ENCODE measurements at regions not wholly inside any gene's neighbourhood (a gene's known extent, or its start where the extent isn't known, plus 50 kb on each side); places are given as distances from the start of the nearest gene placed in this dataset.

GRCh38 chr16:85481206-85481605 lies 131.9 kb upstream of the GSE1 start:
- no peak overlapping the region for H3K27ac ChIP-seq
- no peaks in the 10 kb centered on the region for H3K9me3 ChIP-seq
- DNase-seq, result no peak
- no peaks in the 10 kb centered on the region for H3K4me1 ChIP-seq
- intact Hi-C loops (cut with DNase I), result no loop called here
- ATAC-seq, result no peak
- H3K27me3 ChIP-seq, result no peaks in the 10 kb centered on the region
- no peak overlapping the region for H3K4me3 ChIP-seq
- TF ChIP-seq POLR2A (IDR thresholded peaks at IDR 0.05), result no peak
- TF ChIP-seq, protein P1, sequence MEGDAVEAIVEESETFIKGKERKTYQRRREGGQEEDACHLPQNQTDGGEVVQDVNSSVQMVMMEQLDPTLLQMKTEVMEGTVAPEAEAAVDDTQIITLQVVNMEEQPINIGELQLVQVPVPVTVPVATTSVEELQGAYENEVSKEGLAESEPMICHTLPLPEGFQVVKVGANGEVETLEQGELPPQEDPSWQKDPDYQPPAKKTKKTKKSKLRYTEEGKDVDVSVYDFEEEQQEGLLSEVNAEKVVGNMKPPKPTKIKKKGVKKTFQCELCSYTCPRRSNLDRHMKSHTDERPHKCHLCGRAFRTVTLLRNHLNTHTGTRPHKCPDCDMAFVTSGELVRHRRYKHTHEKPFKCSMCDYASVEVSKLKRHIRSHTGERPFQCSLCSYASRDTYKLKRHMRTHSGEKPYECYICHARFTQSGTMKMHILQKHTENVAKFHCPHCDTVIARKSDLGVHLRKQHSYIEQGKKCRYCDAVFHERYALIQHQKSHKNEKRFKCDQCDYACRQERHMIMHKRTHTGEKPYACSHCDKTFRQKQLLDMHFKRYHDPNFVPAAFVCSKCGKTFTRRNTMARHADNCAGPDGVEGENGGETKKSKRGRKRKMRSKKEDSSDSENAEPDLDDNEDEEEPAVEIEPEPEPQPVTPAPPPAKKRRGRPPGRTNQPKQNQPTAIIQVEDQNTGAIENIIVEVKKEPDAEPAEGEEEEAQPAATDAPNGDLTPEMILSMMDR (IDR thresholded peaks at IDR 0.05), result no peak
- no peaks in the 10 kb centered on the region for H3K36me3 ChIP-seq (replicated peaks in 1 of 2; ENCODE audit: insufficient read depth in 1 of 2, low read depth in 2 of 2)
- 90 to 95% methylated on average over 1 of the region's 1 CpG for WGBS, 2 donors

DNA sequence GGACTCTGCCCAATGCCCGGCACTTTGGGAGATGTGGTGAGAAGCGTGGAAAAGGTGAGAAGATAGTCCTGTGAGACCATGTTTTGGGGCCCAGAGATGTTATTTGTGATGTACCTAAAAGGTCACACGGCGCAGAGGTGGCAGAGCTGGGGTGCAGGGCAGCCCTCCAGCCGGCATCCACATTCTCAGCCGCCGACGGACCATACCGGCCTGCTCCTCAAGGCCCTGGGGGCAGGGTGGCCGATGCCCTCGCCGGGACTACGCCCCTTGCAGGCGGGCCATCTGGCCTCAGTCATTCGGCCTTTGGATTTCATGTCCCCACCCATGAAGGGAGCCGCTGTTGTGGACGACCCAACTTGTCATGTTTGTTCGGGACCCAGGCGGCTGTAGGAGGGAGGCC lies 131.4 kb upstream of the GSE1 start:
- TF ChIP-seq, protein P1 (IDR thresholded peaks at IDR 0.05), result no peak
- TF ChIP-seq POLR2A (IDR thresholded peaks at IDR 0.05), result no peak
- DNase-seq, result no peak
- intact Hi-C loops (cut with DNase I), result no loop called here
- Histone ChIP-seq H3K4me3 (no peak overlapping the region), H3K36me3 (replicated peaks in 1 of 2; ENCODE audit: insufficient read depth in 1 of 2, low read depth in 2 of 2) (no peaks in the 10 kb centered on the region), H3K9me3 (no peaks in the 10 kb centered on the region), H3K27ac (no peak overlapping the region), H3K4me1 (no peaks in the 10 kb centered on the region), H3K27me3 (no peaks in the 10 kb centered on the region)
- ATAC-seq, result no peak
- 87% methylated on average over 13 to 19 of the region's 19 CpGs for WGBS, 2 donors

DNA sequence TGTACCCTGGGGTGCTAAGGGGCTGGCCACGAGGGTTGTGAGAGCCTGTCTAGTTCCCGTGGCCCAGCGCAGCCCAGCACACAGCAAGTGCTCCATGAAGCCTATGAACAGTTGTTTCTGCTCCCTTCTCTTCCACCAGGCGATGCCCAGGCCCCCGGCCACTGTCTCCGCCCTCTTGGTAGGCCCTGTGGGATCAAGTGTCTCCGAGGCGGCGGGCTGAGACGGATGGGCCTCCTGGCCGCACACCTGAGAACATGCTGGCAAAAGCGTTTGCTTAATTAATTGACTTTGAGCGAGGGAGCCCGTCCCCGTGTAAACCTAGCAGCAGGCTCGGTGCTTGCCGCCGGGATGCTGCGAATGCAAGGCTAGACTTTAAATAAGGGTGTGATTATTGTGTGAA lies 129.7 kb upstream of the GSE1 start:
- no peaks in the 10 kb centered on the region for H3K36me3 ChIP-seq (replicated peaks in 1 of 2; ENCODE audit: insufficient read depth in 1 of 2, low read depth in 2 of 2)
- H3K4me1 ChIP-seq, result no peaks in the 10 kb centered on the region
- H3K27me3 ChIP-seq, result no peaks in the 10 kb centered on the region
- no peaks in the 10 kb centered on the region for H3K9me3 ChIP-seq
- H3K4me3 ChIP-seq, result no peak overlapping the region
- no peak for TF ChIP-seq POLR2A (IDR thresholded peaks at IDR 0.05)
- TF ChIP-seq, protein P1 (IDR thresholded peaks at IDR 0.05), result no peak
- no peak overlapping the region for H3K27ac ChIP-seq
- intact Hi-C loops (cut with DNase I), result no loop called here
- DNase-seq, result no peak
- no peak for ATAC-seq
- 83 to 87% methylated on average over 10 to 18 of the region's 19 CpGs for WGBS, 2 donors

DNA sequence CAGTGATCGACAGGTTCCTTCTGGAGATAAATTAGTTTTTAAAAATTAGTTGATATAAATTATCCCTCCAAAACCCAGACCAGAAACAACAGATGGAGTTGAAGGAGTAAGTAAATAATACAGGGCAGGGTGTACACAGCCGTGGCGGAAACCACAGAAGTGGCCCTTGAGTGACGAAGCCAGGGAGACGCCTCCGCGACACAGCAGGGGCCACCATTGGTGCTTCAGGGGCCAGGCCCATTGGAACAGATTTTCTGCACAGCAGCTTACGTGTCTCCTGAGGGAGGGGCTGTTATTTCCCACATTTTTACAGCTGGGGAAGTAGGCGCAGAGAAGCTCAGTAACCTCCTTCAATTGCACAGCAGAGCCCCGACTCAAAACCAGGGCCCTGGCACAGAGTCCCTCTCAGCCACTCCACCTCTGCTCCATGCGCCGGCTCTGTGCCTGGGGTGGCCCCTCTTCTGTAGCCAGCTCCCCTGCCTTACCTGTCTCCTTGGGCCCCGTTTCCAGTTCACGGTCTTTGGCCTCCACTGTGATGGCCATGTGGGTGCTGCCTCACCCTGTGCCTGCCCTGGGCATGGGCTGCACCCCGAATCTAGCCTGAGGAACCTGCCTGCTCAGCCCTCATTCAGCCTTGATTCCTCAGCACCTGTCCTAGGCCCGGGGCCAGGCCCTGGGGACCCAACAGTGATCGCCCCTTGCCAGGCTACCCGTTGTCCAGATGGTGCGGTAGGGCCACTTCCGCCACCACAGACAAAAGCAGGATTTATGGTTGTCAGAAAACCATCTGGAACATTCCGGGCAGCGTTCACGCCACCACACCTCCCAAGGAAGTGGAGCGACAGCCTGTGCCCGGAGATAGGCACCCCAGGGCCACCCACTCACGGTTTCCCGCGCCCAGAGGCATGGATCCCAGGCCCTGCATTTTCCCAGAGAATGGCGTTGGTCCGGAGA lies 128.5 kb upstream of the GSE1 start:
- Histone ChIP-seq H3K4me3 (no peak overlapping the region), H3K27ac (no peak overlapping the region), H3K27me3 (no peaks in the 10 kb centered on the region), H3K36me3 (replicated peaks in 1 of 2; ENCODE audit: insufficient read depth in 1 of 2, low read depth in 2 of 2) (no peaks in the 10 kb centered on the region), H3K9me3 (no peaks in the 10 kb centered on the region), H3K4me1 (no peaks in the 10 kb centered on the region)
- DNase-seq, result peak in 2 of 4 donors; percentile 38 to 46
- TF ChIP-seq, protein P1 (IDR thresholded peaks at IDR 0.05), result no peak
- no peak for TF ChIP-seq POLR2A (IDR thresholded peaks at IDR 0.05)
- ATAC-seq, result no peak
- intact Hi-C loops (cut with DNase I), result no loop called here
- 89 to 90% methylated on average over 22 to 29 of the region's 30 CpGs for WGBS, 2 donors

DNA sequence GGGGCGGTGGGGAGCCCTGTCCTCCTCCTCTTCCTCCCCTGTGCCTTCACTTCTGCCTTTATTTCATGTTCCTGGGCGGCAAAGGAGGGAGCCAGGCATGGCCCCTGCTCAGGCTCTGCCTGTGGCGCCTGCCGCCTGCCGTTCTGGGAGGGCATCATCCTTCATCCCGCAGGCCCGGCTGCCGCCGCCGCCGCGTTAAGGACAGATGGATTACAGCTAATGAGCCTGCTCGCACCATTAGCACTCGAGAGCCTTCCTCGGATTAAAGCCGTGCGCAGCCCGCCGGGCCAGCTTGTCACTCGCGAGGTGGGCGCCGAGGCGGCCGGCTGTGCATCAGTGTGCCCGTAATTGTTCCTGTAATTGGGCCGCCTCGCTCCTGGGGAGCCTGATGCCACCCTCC lies 127.7 kb upstream of the GSE1 start:
- H3K9me3 ChIP-seq, result no peaks in the 10 kb centered on the region
- ATAC-seq, result no peak
- intact Hi-C loops (cut with DNase I), result no loop called here
- no peaks in the 10 kb centered on the region for H3K27me3 ChIP-seq
- 91 to 96% methylated on average over 4 to 19 of the region's 28 CpGs for WGBS, 2 donors
- H3K4me1 ChIP-seq, result no peaks in the 10 kb centered on the region
- no peak overlapping the region for H3K4me3 ChIP-seq
- no peak for TF ChIP-seq POLR2A (IDR thresholded peaks at IDR 0.05)
- no peak overlapping the region for H3K27ac ChIP-seq
- H3K36me3 ChIP-seq (replicated peaks in 1 of 2; ENCODE audit: insufficient read depth in 1 of 2, low read depth in 2 of 2), result no peaks in the 10 kb centered on the region
- peak in 2 of 4 donors; percentile 38 for DNase-seq

Data from body of pancreas (tissue), 4 donors.